ENCODE measurements at regions not wholly inside any gene's neighbourhood (a gene's known extent, or its start where the extent isn't known, plus 50 kb on each side); places are given as distances from the start of the nearest gene placed in this dataset.

DNA sequence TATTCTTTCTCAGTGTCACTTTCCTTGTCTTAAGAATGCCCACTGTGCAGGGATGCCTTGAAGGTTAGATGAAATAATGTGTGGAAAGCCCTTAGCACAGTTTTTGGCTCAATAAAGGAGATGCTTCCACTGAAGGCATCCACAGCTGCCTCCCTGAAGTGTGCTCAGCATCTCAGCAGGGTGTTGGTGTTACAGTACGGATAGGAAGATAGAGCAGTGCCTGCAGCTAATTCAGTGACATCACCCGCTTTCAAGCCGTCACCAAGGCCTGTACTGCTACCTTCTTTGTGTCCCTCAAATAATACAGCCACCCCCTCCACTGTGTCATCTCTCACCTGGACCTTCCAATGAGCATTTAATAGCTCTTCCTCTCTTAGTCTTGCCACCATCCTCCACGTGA lies 59.0 kb downstream of the NDUFS5 start:
- peaks cover 0 to 38% (median 18%) of the 10 kb centered on the region in 12 donors for H3K4me1 ChIP-seq
- TF ChIP-seq, protein P1, sequence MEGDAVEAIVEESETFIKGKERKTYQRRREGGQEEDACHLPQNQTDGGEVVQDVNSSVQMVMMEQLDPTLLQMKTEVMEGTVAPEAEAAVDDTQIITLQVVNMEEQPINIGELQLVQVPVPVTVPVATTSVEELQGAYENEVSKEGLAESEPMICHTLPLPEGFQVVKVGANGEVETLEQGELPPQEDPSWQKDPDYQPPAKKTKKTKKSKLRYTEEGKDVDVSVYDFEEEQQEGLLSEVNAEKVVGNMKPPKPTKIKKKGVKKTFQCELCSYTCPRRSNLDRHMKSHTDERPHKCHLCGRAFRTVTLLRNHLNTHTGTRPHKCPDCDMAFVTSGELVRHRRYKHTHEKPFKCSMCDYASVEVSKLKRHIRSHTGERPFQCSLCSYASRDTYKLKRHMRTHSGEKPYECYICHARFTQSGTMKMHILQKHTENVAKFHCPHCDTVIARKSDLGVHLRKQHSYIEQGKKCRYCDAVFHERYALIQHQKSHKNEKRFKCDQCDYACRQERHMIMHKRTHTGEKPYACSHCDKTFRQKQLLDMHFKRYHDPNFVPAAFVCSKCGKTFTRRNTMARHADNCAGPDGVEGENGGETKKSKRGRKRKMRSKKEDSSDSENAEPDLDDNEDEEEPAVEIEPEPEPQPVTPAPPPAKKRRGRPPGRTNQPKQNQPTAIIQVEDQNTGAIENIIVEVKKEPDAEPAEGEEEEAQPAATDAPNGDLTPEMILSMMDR (IDR thresholded peaks at IDR 0.05) = no peak
- no peak for TF ChIP-seq POLR2A (IDR thresholded peaks at IDR 0.05)
- 69 to 78% (median 71%) methylated on average over 4 of the region's 4 CpGs for WGBS, 4 donors
- H3K27ac ChIP-seq = no peak overlapping the region
- H3K9me3 ChIP-seq = no peaks in the 10 kb centered on the region
- H3K36me3 ChIP-seq = no peaks in the 10 kb centered on the region
- ATAC-seq (no peak), DNase-seq (no peak)
- H3K27me3 ChIP-seq = peaks cover 0 to 29% (median 5%) of the 10 kb centered on the region in 9 donors
- no peak overlapping the region for H3K4me3 ChIP-seq
- intact Hi-C loops (cut with DNase I) = loop anchor here in 3 of 10 donors (10.0 kb wide), 2 partner anchors 220 to 230 kb away; partner anchors contain the start of gene RRAGC (in 2 of the 3)

DNA sequence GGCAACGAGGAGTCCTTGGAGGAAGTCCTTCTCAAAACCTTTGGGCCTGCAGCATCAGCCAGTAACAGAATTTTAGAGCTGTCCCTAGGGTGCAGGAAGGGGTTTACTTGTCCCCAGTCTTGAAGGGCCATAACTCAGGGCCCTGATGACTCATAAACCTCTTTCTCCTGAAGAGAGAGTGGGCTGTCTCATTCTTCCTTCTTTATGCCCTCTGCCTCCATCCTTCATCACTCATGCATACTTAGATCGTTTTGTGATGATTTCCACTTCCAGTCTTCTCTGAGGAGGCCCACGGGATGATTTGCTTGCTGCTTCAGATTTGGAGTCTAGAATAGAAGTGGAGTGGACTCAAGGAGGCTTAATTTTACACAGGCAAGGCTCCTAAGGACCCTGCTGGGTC lies 60.2 kb downstream of the NDUFS5 start:
- intact Hi-C loops (cut with DNase I) = loop anchor here in 3 of 10 donors (10.0 kb wide), 2 partner anchors 222 to 232 kb away; partner anchors contain the start of gene RRAGC (in 2 of the 3)
- Histone ChIP-seq H3K4me1 (peaks cover 0 to 42% (median 18%) of the 10 kb centered on the region in 12 donors), H3K36me3 (no peaks in the 10 kb centered on the region), H3K27me3 (peaks cover 0 to 21% (median 5%) of the 10 kb centered on the region in 9 donors), H3K27ac (peak overlapping the region in 11 of 12 donors; percentile 18 to 76 (median 37)), H3K9me3 (no peaks in the 10 kb centered on the region), H3K4me3 (no peak overlapping the region)
- ATAC-seq (no peak), DNase-seq (no peak)
- 28 to 43% (median 37%) methylated on average over 3 of the region's 3 CpGs for WGBS, 4 donors
- TF ChIP-seq, protein P1 (IDR thresholded peaks at IDR 0.05) = no peak
- no peak for TF ChIP-seq POLR2A (IDR thresholded peaks at IDR 0.05)

- Histone ChIP-seq H3K9me3 (no peaks in the 10 kb centered on the region), H3K4me1 (peaks cover 0 to 40% (median 15%) of the 10 kb centered on the region in 12 donors), H3K27me3 (peaks cover 0 to 15% (median under 1%) of the 10 kb centered on the region in 9 donors), H3K27ac (peak overlapping the region; percentile 13 to 76 (median 45)), H3K36me3 (no peaks in the 10 kb centered on the region), H3K4me3 (no peak overlapping the region)
- intact Hi-C loops (cut with DNase I) = loop anchor here in 3 of 10 donors (10.0 kb wide), 2 partner anchors 222 to 232 kb away; partner anchors contain the start of gene RRAGC (in 2 of the 3)
- DNase-seq = peak in 3 of 5 donors; percentile 36 to 61 (median 43)
- 31 to 46% (median 38%) methylated on average over 7 of the region's 7 CpGs for WGBS, 4 donors
- TF ChIP-seq POLR2A (IDR thresholded peaks at IDR 0.05) = no peak
- TF ChIP-seq, protein P1 (IDR thresholded peaks at IDR 0.05) = no peak
- ATAC-seq = peak; percentile 34 to 88 (median 62)
Observed at GRCh38 chr1:39086865-39087409, 60.8 kb downstream of the NDUFS5 start.

- H3K9me3 ChIP-seq = no peaks in the 10 kb centered on the region
- H3K27ac ChIP-seq = peak overlapping the region in 8 of 12 donors; percentile 21 to 76 (median 62)
- 81 to 87% (median 84%) methylated on average over 3 of the region's 3 CpGs for WGBS, 4 donors
- intact Hi-C loops (cut with DNase I) = loop anchor here in 3 of 10 donors (10.0 kb wide), 2 partner anchors 223 to 233 kb away; partner anchors contain the start of gene RRAGC (in 2 of the 3)
- TF ChIP-seq, protein P1 (IDR thresholded peaks at IDR 0.05) = no peak
- TF ChIP-seq POLR2A (IDR thresholded peaks at IDR 0.05) = no peak
- ATAC-seq (no peak), DNase-seq (no peak)
- H3K4me1 ChIP-seq = peaks cover 0 to 39% (median 12%) of the 10 kb centered on the region in 12 donors
- H3K36me3 ChIP-seq = no peaks in the 10 kb centered on the region
- H3K27me3 ChIP-seq = peaks cover 0 to 10% (median 0%) of the 10 kb centered on the region in 9 donors
- no peak overlapping the region for H3K4me3 ChIP-seq
Observed at GRCh38 chr1:39087435-39087834, 61.3 kb downstream of the NDUFS5 start.
